ENCODE measurements at regions not wholly inside any gene's neighbourhood (a gene's known extent, or its start where the extent isn't known, plus 50 kb on each side); places are given as distances from the start of the nearest gene placed in this dataset.

GRCh38 chr1:36709869-36710481 lies 227.3 kb upstream of the CSF3R start:
- TF ChIP-seq HOXB13 (CRISPR knock-in tag; IDR thresholded peaks at IDR 0.05; ENCODE audit: low read depth) (no peak), MAZ (IDR thresholded peaks at IDR 0.05; ENCODE audit: borderline replicate concordance, low read depth, low read length) (no peak), PHF8 (IDR thresholded peaks at IDR 0.05; ENCODE audit: borderline replicate concordance, low read depth) (no peak), USF2 (IDR thresholded peaks at IDR 0.05) (no peak), CEBPB (IDR thresholded peaks at IDR 0.05) (no peak), CTCF (IDR thresholded peaks at IDR 0.05) (no peak), ESRRA (IDR thresholded peaks at IDR 0.05; ENCODE audit: borderline replicate concordance, low read length) (no peak), POLR2A (IDR thresholded peaks at IDR 0.05; ENCODE audit: low read length) (no peak), EP300 (IDR thresholded peaks at IDR 0.05) (no peak), CHD2 (IDR thresholded peaks at IDR 0.05; ENCODE audit: low read length, partially characterized antibody) (no peak), RCOR1 (IDR thresholded peaks at IDR 0.05; ENCODE audit: low read depth, low read length) (no peak), RFX5 (IDR thresholded peaks at IDR 0.05) (no peak)
- TF ChIP-seq, protein P1, sequence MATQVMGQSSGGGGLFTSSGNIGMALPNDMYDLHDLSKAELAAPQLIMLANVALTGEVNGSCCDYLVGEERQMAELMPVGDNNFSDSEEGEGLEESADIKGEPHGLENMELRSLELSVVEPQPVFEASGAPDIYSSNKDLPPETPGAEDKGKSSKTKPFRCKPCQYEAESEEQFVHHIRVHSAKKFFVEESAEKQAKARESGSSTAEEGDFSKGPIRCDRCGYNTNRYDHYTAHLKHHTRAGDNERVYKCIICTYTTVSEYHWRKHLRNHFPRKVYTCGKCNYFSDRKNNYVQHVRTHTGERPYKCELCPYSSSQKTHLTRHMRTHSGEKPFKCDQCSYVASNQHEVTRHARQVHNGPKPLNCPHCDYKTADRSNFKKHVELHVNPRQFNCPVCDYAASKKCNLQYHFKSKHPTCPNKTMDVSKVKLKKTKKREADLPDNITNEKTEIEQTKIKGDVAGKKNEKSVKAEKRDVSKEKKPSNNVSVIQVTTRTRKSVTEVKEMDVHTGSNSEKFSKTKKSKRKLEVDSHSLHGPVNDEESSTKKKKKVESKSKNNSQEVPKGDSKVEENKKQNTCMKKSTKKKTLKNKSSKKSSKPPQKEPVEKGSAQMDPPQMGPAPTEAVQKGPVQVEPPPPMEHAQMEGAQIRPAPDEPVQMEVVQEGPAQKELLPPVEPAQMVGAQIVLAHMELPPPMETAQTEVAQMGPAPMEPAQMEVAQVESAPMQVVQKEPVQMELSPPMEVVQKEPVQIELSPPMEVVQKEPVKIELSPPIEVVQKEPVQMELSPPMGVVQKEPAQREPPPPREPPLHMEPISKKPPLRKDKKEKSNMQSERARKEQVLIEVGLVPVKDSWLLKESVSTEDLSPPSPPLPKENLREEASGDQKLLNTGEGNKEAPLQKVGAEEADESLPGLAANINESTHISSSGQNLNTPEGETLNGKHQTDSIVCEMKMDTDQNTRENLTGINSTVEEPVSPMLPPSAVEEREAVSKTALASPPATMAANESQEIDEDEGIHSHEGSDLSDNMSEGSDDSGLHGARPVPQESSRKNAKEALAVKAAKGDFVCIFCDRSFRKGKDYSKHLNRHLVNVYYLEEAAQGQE (IDR thresholded peaks at IDR 0.05): no peak

Measured in A549 (cell line).